ENCODE measurements at regions not wholly inside any gene's neighbourhood (a gene's known extent, or its start where the extent isn't known, plus 50 kb on each side); places are given as distances from the start of the nearest gene placed in this dataset.

GRCh38 chr1:88029142-88029541 lies 654.9 kb upstream of the PKN2 start:
- H3K27ac ChIP-seq, result no peak overlapping the region
- TF ChIP-seq CTCF (conservative IDR thresholded peaks at IDR 0.05), result no peak

GRCh38 chr1:88029899-88030298 lies 654.2 kb upstream of the PKN2 start:
- TF ChIP-seq CTCF (conservative IDR thresholded peaks at IDR 0.05), result no peak

GRCh38 chr1:88035578-88035977 lies 648.5 kb upstream of the PKN2 start:
- H3K27ac ChIP-seq, result no peak overlapping the region
- TF ChIP-seq CTCF (conservative IDR thresholded peaks at IDR 0.05), result no peak

More at GRCh38 chr1:88029899-88030298, 654.2 kb upstream of the PKN2 start:
- H3K27ac ChIP-seq, result no peak overlapping the region

GRCh38 chr1:88036345-88037014 lies 647.6 kb upstream of the PKN2 start:
- TF ChIP-seq CTCF (conservative IDR thresholded peaks at IDR 0.05), result no peak
- H3K27ac ChIP-seq, result no peak overlapping the region

GRCh38 chr1:88039240-88039639 lies 644.8 kb upstream of the PKN2 start:
- H3K27ac ChIP-seq, result no peak overlapping the region
- no peak for TF ChIP-seq CTCF (conservative IDR thresholded peaks at IDR 0.05)

GRCh38 chr1:88043834-88044233 lies 640.2 kb upstream of the PKN2 start:
- TF ChIP-seq CTCF (conservative IDR thresholded peaks at IDR 0.05), result no peak
- no peak overlapping the region for H3K27ac ChIP-seq

- no peak overlapping the region for H3K27ac ChIP-seq
- TF ChIP-seq CTCF (conservative IDR thresholded peaks at IDR 0.05), result no peak
These were observed 631.9 kb upstream of the PKN2 start for GRCh38 chr1:88052167-88052566.
